NCI-H2227 (cell line): ENCODE measurements at regions not wholly inside any gene's neighbourhood (a gene's known extent, or its start where the extent isn't known, plus 50 kb on each side); places are given as distances from the start of the nearest gene placed in this dataset.
"Not testable (repeated sequence)": the region's sequence is repeated elsewhere in the genome, so short reads cannot be mapped to it uniquely, and the experiment has no call there.

Source experiments
- DNase-seq: peaks from one replicate; lab custom pipeline; 2025; ENCODE audit not compliant: unreplicated experiment; lab: John Stamatoyannopoulos, UW

GRCh38 chr6:142633317-142633716 lies 311.7 kb downstream of the HIVEP2 start:
- no peak for DNase-seq

- DNase-seq = no peak
Observed at GRCh38 chr6:142635130-142635529, 309.8 kb downstream of the HIVEP2 start.

- no peak for DNase-seq
Observed at GRCh38 chr6:142637624-142638351, 307.2 kb downstream of the HIVEP2 start.

- DNase-seq = no peak
Observed at GRCh38 chr6:142642651-142643050, 302.3 kb downstream of the HIVEP2 start.

GRCh38 chr6:142644866-142645265 lies 300.1 kb downstream of the HIVEP2 start:
- no peak for DNase-seq

DNA sequence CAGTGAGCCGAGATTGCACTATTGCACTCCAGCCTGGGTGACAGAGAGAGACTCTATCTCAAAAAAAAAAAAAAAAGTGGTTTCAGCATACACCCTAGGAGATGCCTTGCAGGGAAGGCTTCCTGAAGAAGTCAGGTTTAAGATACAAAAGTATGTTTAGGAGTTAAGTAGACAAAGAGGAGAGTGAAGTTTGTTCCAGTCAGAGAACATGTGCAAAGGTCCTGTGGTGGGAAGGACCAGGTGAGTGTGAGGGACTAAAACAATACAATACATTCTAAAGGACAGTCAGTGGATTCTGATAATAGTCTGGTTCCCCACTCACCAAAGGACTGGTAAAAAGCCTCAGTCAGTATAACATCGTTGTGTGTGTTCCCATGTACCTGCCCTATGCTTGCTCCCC lies 299.3 kb downstream of the HIVEP2 start:
- DNase-seq = no peak

GRCh38 chr6:142647449-142648035 lies 297.4 kb downstream of the HIVEP2 start:
- DNase-seq = no peak

GRCh38 chr6:142648036-142648451 lies 296.9 kb downstream of the HIVEP2 start:
- DNase-seq = no peak

DNA sequence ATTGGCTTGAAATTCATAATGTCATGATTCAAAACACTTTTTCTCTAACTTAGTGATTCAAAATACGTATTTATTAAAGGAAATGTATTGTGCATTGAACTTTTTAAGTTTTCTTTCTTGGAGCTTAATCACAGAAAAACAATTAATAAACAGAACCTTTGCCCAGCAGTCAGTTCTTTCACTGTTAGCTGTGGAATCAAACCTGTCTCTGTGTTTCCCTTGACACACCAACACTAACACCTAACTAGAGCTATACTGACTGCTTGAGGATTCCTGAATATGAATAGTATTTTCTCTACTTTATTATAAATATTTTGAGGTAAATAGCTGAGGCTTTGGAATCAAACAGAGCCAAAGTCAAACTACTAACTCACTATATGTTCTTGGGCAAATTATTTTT lies 296.4 kb downstream of the HIVEP2 start:
- DNase-seq = no peak

DNA sequence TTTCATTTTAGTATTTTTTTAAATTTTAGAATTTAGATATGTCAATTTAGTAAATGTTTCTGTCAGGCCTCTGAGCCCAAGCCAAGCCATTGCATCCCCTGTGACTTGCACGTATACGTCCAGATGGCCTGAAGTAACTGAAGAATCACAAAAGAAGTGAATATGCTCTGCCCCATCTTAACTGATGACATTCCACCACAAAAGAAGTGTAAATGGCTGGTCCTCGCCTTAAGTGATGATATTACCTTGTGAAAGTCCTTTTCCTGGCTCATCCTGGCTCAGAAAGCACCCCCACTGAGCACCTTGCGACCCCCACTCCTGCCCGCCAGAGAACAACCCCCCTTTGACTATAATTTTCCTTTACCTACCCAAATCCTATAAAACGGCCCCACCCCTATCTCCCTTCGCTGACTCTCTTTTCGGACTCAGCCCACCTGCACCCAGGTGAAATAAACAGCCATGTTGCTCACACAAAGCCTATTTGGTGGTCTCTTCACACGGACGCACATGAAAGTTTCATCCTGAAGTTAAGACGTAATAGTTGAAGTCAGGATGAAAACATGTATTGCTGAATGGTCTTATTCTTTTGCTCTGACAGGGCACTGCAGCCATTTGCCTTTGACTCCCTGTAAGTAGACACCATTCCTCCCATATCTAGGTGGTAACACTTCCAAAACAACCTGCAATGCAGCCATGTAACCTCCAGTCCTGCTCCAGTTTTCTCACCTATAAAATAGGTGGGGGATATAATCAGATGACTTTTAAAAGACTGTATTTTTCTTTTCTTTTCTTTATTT lies 295.3 kb downstream of the HIVEP2 start:
- not testable (repeated sequence) for DNase-seq

GRCh38 chr6:142651384-142651783 lies 293.6 kb downstream of the HIVEP2 start:
- no peak for DNase-seq

DNA sequence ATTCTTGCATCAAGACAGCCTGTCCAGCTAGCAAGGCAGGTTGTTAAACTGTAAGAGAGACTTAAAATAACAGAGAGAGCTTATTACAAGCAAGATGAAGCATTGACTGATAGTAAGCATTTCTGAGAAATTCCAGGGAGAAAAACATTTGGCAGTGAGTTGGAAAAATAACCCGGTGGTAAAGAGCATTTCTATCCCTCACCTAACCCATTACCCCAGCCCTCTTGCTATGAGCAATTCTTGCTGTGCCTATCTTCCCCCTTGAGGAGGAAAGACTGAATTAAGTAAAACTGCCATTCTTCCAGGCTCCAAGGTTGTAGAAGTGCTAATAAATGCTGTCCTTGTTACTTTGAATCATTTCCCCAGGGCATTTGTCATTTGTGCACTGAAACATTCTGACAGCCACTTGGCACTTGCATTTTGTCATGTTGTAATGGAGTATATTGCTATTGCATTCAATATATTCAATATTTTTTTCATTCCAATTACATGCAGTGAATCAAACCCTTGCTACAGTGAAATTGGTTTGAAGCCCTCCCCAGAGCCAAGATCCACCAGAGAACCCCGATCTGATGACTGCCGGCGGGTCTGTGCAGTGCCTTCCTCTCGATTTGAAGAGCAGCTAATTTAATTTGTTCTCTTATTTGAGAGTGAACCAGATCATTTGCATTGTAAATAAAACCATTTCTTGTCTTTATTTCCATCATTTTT lies 291.1 kb downstream of the HIVEP2 start:
- DNase-seq = no peak

- DNase-seq = no peak
Observed at GRCh38 chr6:142659661-142660060, 285.3 kb downstream of the HIVEP2 start.

GRCh38 chr6:142665393-142665792 lies 279.6 kb downstream of the HIVEP2 start:
- DNase-seq = no peak

DNA sequence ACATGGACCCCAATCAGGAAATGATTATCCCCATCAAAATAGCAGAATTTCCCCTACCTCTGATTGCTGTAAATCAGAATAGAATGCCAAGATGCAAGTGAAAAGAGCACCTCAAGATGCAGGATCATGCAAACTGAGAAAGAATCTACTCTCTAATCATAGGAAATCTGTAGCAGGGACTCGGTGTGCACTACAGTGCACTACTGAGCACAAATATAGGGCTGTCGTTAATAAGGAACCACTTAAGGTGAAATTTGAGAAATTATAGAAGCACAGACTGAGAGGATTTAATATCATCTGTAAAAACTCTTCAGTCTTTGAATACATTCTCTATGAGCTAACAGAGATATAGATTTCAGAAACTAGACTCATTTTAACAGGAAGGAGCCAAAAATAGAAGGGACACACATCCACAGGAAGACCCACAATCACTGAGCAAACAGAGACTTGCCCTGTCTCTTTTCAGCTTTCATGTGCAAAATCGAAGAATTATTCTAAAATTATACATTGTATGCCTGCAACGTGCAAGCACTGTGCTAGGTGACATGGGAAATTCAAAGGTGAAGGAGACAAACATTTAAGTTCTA lies 278.3 kb downstream of the HIVEP2 start:
- no peak for DNase-seq

DNA sequence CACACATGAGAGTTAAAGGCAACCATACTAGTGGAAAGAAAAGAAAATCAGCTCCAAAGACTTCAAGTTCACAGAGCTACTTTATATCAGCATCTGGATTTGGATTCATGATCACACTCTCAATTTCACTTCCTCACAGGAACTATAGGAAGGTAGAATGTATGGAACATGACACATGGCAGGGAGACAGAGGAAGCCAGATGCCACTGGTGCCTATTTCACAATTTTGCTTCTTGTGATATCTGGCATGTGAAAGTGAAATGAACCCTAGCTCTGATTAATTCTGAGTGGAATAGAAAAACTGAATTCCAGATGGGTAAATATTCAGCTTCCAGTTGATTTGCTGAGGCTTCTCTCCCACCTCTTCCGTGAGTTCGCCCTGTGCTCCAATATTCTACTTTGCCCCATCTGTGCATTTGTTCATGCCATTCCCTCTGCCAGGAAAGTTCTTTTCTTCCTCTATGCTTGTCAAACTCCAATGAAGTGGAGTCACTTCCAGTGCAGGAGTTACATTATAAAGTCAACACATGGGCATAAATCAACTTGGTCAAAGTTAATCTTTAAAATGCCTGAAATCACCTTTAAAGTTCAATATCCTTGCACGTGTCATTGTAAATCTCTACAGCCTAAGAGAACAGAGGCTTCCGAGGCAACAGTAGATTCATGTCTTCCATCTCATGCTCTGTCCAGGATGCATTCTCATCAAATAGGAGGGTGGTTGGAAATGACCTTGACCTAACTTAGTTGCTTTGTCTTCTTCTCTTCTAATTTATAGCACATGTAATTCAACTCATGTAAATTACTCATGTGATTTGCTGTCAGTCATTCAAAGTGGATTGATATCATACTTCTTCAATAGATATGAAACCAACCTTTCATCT lies 275.3 kb downstream of the HIVEP2 start:
- DNase-seq = no peak

DNA sequence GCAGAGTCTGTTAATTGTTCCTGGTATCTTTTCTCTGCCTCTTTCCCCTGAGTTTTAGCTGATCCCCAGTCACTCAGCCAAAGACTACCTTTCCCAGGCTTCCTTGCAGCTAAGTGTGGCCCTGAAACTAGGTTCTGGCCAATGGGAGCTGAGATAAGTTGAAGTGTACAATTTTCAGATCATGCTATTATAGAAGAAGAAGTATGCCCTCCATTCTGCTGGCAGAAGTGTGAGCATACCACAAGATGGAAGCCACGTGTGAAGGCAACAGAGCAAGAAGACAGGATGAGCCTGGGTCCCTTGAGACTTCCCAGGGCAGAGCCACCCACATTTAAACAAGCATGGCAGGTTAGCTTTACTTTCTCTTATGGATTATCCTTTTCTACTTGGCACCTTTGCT lies 273.2 kb downstream of the HIVEP2 start:
- DNase-seq = no peak

DNA sequence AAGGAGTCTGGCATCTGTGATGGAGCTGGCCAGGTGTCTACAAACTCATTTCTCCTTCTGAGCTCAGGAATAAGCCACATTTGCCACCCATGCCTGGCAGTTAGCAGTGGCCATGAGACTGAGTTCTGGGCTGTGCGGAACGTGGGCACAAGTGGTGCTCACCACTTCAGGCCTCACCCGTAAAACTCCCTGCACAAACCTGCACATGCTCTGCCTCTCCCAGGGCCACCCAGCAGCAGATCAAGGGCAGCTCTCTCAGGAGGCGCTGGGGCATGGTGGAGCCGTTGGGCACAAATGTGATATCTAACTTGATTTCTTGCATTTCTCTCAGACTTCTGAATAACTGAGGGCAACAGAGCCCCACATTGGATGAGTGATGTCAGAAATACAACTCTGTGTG lies 269.5 kb downstream of the HIVEP2 start:
- no peak for DNase-seq

- no peak for DNase-seq
Observed at GRCh38 chr6:142676027-142676443, 268.9 kb downstream of the HIVEP2 start.

DNA sequence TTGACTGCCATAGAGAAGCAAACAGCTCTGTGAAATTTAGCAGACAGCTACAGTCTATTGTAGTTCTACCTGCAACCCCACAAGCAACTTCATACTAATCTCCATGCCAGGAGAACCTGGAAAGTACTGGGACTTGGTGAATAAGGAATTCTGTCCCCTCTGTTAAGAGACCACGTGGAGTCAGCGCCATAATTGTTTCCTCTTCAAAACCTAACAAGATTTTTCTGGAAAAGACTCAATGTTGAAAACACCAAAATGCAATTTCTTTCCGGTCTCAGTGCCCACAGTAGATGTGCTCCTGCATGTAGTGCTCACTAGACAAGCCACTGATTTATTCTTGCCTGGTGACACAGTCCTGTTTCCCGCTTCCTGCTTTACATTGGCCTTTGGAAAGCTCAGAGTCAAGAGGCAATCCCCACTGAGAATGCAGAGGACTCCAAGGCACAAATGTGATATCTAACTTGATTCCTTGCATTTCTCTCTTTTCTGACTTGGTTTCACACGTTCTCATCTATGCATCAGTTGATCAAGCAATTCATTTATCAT lies 268.3 kb downstream of the HIVEP2 start:
- DNase-seq = no peak
